Common myeloid progenitor, CD34-positive (primary cell): ENCODE measurements at regions not wholly inside any gene's neighbourhood (a gene's known extent, or its start where the extent isn't known, plus 50 kb on each side); places are given as distances from the start of the nearest gene placed in this dataset.

Experiments used
- CTCF ChIA-PET: fragments of 350-600 bp; sonication (Branson Sonifier 250); formaldehyde crosslinking; loops from one replicate; lab custom pipeline; 2021; ENCODE audit warnings: antibody characterized with exemption; lab: Charles Lee
- POLR2A ChIA-PET: fragments of 350-600 bp; sonication (Branson Sonifier 250); formaldehyde crosslinking; loops from one replicate; lab custom pipeline; 2021; ENCODE audit warnings: antibody characterized with exemption; lab: Charles Lee
- DNase-seq, 3 donors: peaks; one replicate each; pipeline versions ENCODE4 v3.0.0 to v3.0.0-alpha.2; 2013
- H3K27ac ChIP-seq, 2 experiments: 1 replicate in 1 of 2; 2 replicates in 1 of 2; pipeline ENCODE4 v1.7.0; 2013; ENCODE audit warnings: inconsistent platforms in 2 of 2, low read length in 2 of 2, mild to moderate bottlenecking in 2 of 2, low read depth in 1 of 2, moderate library complexity in 1 of 2; ENCODE audit not compliant: severe bottlenecking in 2 of 2, insufficient read depth in 1 of 2, poor library complexity in 1 of 2
- H3K27me3 ChIP-seq, 5 experiments: replicated peaks in 2 of 5; 1 replicate in 3 of 5; 2 replicates in 2 of 5; pipeline versions ENCODE4 v1.6.1 to v1.7.0; 2013; ENCODE audit warnings: low read length in 4 of 5, mild to moderate bottlenecking in 2 of 5, moderate library complexity in 2 of 5, inconsistent platforms in 1 of 5; ENCODE audit not compliant: insufficient read depth in 5 of 5, control insufficient read depth in 4 of 5
- H3K36me3 ChIP-seq, 4 experiments: 1 replicate in 2 of 4; 2 replicates in 2 of 4; pipeline versions ENCODE4 v1.6.1 to v1.7.0; 2013; ENCODE audit warnings: low read length in 3 of 4, control low read depth in 1 of 4, mild to moderate bottlenecking in 1 of 4; ENCODE audit not compliant: control insufficient read depth in 4 of 4, insufficient read depth in 4 of 4
- H3K4me1 ChIP-seq, 4 experiments: 1 replicate in 3 of 4; 2 replicates in 1 of 4; pipeline versions ENCODE4 v1.6.1 to v1.7.1; 2013; ENCODE audit warnings: low read length in 3 of 4, mild to moderate bottlenecking in 3 of 4, control low read depth in 1 of 4, inconsistent platforms in 1 of 4, moderate library complexity in 1 of 4; ENCODE audit not compliant: control insufficient read depth in 4 of 4, insufficient read depth in 4 of 4; ENCODE audit errors: control extremely low read depth in 1 of 4
- H3K4me3 ChIP-seq, 7 experiments: 1 replicate in 4 of 7; 2 replicates in 3 of 7; pipeline versions ENCODE4 v1.5.1 to v1.7.0; 2013; ENCODE audit warnings: mild to moderate bottlenecking in 7 of 7, low read length in 6 of 7, moderate library complexity in 6 of 7, inconsistent platforms in 2 of 7, low read depth in 2 of 7, control low read depth in 1 of 7; ENCODE audit not compliant: insufficient read depth in 4 of 7, control insufficient read depth in 1 of 7; ENCODE audit errors: extremely low read depth in 1 of 7
- H3K9me3 ChIP-seq, 5 experiments: 1 replicate in 4 of 5; 2 replicates in 1 of 5; pipeline versions ENCODE4 v1.6.1 to v1.7.1; 2013; ENCODE audit warnings: low read length in 4 of 5, mild to moderate bottlenecking in 2 of 5, inconsistent platforms in 1 of 5, low read depth in 1 of 5, moderate library complexity in 1 of 5; ENCODE audit not compliant: control insufficient read depth in 4 of 5, insufficient read depth in 2 of 5; ENCODE audit errors: control extremely low read depth in 1 of 5
- WGBS: methylation state at CpG from one replicate; pipeline ENCODE4 v1.1.5; 2013; ENCODE audit not compliant: insufficient coverage; 5-methylcytosine and 5-hydroxymethylcytosine counted together

- Histone ChIP-seq H3K4me3 (no peak overlapping the region), H3K27ac (no peak overlapping the region), H3K9me3 (no peaks in the 10 kb centered on the region), H3K27me3 (peaks cover 0 to 13% (median 6%) of the 10 kb centered on the region in 5 experiments), H3K4me1 (no peaks in the 10 kb centered on the region), H3K36me3 (no peaks in the 10 kb centered on the region)
- no peak for DNase-seq
- POLR2A ChIA-PET: no interaction called here
- no CpG with 5 or more reads among the region's 3 CpGs for WGBS
- CTCF ChIA-PET: no interaction called here
These were observed 127.2 kb upstream of the SOX1 start for GRCh38 chr13:111939666-111940278.

- no peak for DNase-seq
- POLR2A ChIA-PET: no interaction called here
- H3K27me3 ChIP-seq: peaks cover 0 to 13% (median 6%) of the 10 kb centered on the region in 5 experiments
- no peak overlapping the region for H3K27ac ChIP-seq
- CTCF ChIA-PET: no interaction called here
- H3K9me3 ChIP-seq: no peaks in the 10 kb centered on the region
- WGBS: 83% methylated on average over 2 of the region's 4 CpGs
- H3K4me3 ChIP-seq: no peak overlapping the region
- H3K36me3 ChIP-seq: no peaks in the 10 kb centered on the region
- H3K4me1 ChIP-seq: no peaks in the 10 kb centered on the region
These were observed 126.1 kb upstream of the SOX1 start for GRCh38 chr13:111940892-111941291.

- Histone ChIP-seq H3K36me3 (no peaks in the 10 kb centered on the region), H3K4me3 (no peak overlapping the region), H3K4me1 (no peaks in the 10 kb centered on the region), H3K27ac (no peak overlapping the region), H3K27me3 (peaks cover 0 to 13% (median 6%) of the 10 kb centered on the region in 5 experiments), H3K9me3 (no peaks in the 10 kb centered on the region)
- ChIA-PET CTCF (no interaction called here), POLR2A (no interaction called here)
- DNase-seq: no peak
- WGBS: 76% methylated on average over 8 of the region's 8 CpGs
These were observed 125.0 kb upstream of the SOX1 start for GRCh38 chr13:111941845-111942447.

- CTCF ChIA-PET: no interaction called here
- Histone ChIP-seq H3K27me3 (peaks cover 0 to 13% (median 6%) of the 10 kb centered on the region in 5 experiments), H3K9me3 (no peaks in the 10 kb centered on the region), H3K36me3 (no peaks in the 10 kb centered on the region), H3K4me3 (no peak overlapping the region), H3K4me1 (no peaks in the 10 kb centered on the region), H3K27ac (no peak overlapping the region)
- POLR2A ChIA-PET: no interaction called here
- DNase-seq: no peak
- 71% methylated on average over 18 of the region's 18 CpGs for WGBS
These were observed 123.6 kb upstream of the SOX1 start for GRCh38 chr13:111943229-111943795.

- no peak overlapping the region for H3K4me3 ChIP-seq
- WGBS: 90% methylated on average over 3 of the region's 16 CpGs
- DNase-seq: no peak
These were observed 122.8 kb upstream of the SOX1 start for GRCh38 chr13:111944171-111944583.

GRCh38 chr13:111945086-111945485 lies 121.9 kb upstream of the SOX1 start:
- no peak overlapping the region for H3K27ac ChIP-seq
- H3K36me3 ChIP-seq: no peaks in the 10 kb centered on the region
- peaks cover 0 to 10% (median 2%) of the 10 kb centered on the region in 5 experiments for H3K27me3 ChIP-seq
- ChIA-PET CTCF (no interaction called here), POLR2A (no interaction called here)
- no peak for DNase-seq
- H3K4me3 ChIP-seq: no peak overlapping the region
- WGBS: 94% methylated on average over 14 of the region's 16 CpGs
- peaks cover 0 to 5% (median 0%) of the 10 kb centered on the region in 5 experiments for H3K9me3 ChIP-seq
- no peaks in the 10 kb centered on the region for H3K4me1 ChIP-seq

More at GRCh38 chr13:111944171-111944583, 122.8 kb upstream of the SOX1 start:
- no peaks in the 10 kb centered on the region for H3K9me3 ChIP-seq
- no peaks in the 10 kb centered on the region for H3K36me3 ChIP-seq
- H3K27ac ChIP-seq: no peak overlapping the region
- ChIA-PET CTCF (no interaction called here), POLR2A (no interaction called here)
- H3K4me1 ChIP-seq: no peaks in the 10 kb centered on the region
- peaks cover 0 to 13% (median 4%) of the 10 kb centered on the region in 5 experiments for H3K27me3 ChIP-seq

- H3K4me1 ChIP-seq: no peaks in the 10 kb centered on the region
- 81% methylated on average over 6 of the region's 10 CpGs for WGBS
- DNase-seq: no peak
- POLR2A ChIA-PET: no interaction called here
- peaks cover 1 to 13% (median 3%) of the 10 kb centered on the region in 5 experiments for H3K9me3 ChIP-seq
- H3K27me3 ChIP-seq: peaks cover 0 to 6% (median 0%) of the 10 kb centered on the region in 5 experiments
- CTCF ChIA-PET: no interaction called here
- no peaks in the 10 kb centered on the region for H3K36me3 ChIP-seq
- H3K4me3 ChIP-seq: no peak overlapping the region
- no peak overlapping the region for H3K27ac ChIP-seq
These were observed 120.7 kb upstream of the SOX1 start for GRCh38 chr13:111946214-111946613.
